Thymus (tissue), 11 donors: ENCODE measurements at regions not wholly inside any gene's neighbourhood (a gene's known extent, or its start where the extent isn't known, plus 50 kb on each side); places are given as distances from the start of the nearest gene placed in this dataset.
"Not testable (repeated sequence)": the region's sequence is repeated elsewhere in the genome, so short reads cannot be mapped to it uniquely, and the experiment has no call there.

Source experiments
- DNase-seq, 9 donors: peaks; one replicate each; pipeline ENCODE4 v3.0.0-alpha.2; 2013; ENCODE audit warnings: low spot score in 9 of 9, low read depth in 6 of 9, missing footprints in 1 of 9
- H3K27ac ChIP-seq, 2 donors: one replicate each; pipeline ENCODE4 v1.5.1; 2013; ENCODE audit warnings: control low read depth in 1 of 2, low read depth in 1 of 2, low read length in 1 of 2, mild to moderate bottlenecking in 1 of 2, moderate library complexity in 1 of 2
- H3K27me3 ChIP-seq, 2 donors: one replicate each; pipeline ENCODE4 v1.5.1; 2013; ENCODE audit warnings: low read length in 1 of 2; ENCODE audit not compliant: control insufficient read depth in 2 of 2, insufficient read depth in 1 of 2
- H3K36me3 ChIP-seq, 2 donors: one replicate each; pipeline ENCODE4 v1.5.1; 2013; ENCODE audit warnings: low read length in 1 of 2, mild to moderate bottlenecking in 1 of 2, moderate library complexity in 1 of 2; ENCODE audit not compliant: control insufficient read depth in 2 of 2, insufficient read depth in 2 of 2
- H3K4me1 ChIP-seq, 2 donors: one replicate each; pipeline ENCODE4 v1.5.1; 2013; ENCODE audit warnings: low read length in 2 of 2; ENCODE audit not compliant: control insufficient read depth in 2 of 2, insufficient read depth in 2 of 2
- H3K4me3 ChIP-seq, 2 donors: one replicate each; pipeline ENCODE4 v1.5.1; 2013; ENCODE audit warnings: low read length in 2 of 2, control low read depth in 1 of 2, mild to moderate bottlenecking in 1 of 2
- H3K9me3 ChIP-seq, 2 donors: one replicate each; pipeline ENCODE4 v1.5.1; 2013; ENCODE audit warnings: low read length in 1 of 2, mild to moderate bottlenecking in 1 of 2; ENCODE audit not compliant: control insufficient read depth in 2 of 2, insufficient read depth in 1 of 2
- WGBS: extraction: QIAGEN DNeasy Blood & Tissue Kit; methylation state at CpG from one replicate; pipeline ENCODE4 v1.1.7; 2013; 5-methylcytosine and 5-hydroxymethylcytosine counted together
- donor health status: healthy.

- H3K36me3 ChIP-seq, H3K27ac ChIP-seq, H3K27me3 ChIP-seq, H3K9me3 ChIP-seq, DNase-seq, H3K4me1 ChIP-seq, H3K4me3 ChIP-seq: not testable (repeated sequence)
- WGBS, result 89% methylated on average over 5 of the region's 5 CpGs
Measured at GRCh38 chr2:155880382-155880781, 452.1 kb downstream of the NR4A2 start.

GRCh38 chr2:155879900-155880299 is 452.6 kb downstream of the NR4A2 start:
- not testable (repeated sequence) for H3K4me1 ChIP-seq, DNase-seq, H3K27me3 ChIP-seq, H3K36me3 ChIP-seq, H3K4me3 ChIP-seq, H3K27ac ChIP-seq
- 88% methylated on average over 5 of the region's 5 CpGs for WGBS
- peaks cover 0 to 13% of the 10 kb centered on the region in 2 donors for H3K9me3 ChIP-seq

- Histone ChIP-seq H3K4me1 (no peaks in the 10 kb centered on the region), H3K4me3 (no peak overlapping the region), H3K27me3 (no peaks in the 10 kb centered on the region), H3K36me3 (no peaks in the 10 kb centered on the region), H3K9me3 (peaks cover 0 to 15% of the 10 kb centered on the region in 2 donors), H3K27ac (no peak overlapping the region)
- 99% methylated on average over 3 of the region's 3 CpGs for WGBS
- DNase-seq, result no peak
Measured at GRCh38 chr2:155872396-155872795, 460.1 kb downstream of the NR4A2 start.

DNA sequence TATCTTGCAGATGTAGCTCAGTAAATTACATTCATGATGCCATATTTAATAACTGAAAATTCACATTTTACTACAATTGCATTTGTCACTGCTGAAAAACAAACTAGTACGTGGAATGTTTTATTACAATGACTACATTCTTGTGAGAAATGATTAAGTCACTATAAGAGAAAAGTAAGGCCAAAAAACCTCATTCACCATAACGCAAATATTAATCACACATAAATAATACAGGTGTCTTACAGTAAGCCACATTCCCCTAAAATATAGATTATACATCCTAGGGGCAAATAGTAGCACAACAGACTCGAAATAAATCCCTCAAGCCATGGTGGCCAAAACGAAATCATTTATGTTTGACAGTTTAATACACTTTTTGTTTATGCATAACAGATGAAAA is 460.6 kb downstream of the NR4A2 start:
- no peak for DNase-seq
- Histone ChIP-seq H3K9me3 (peaks cover 0 to 15% of the 10 kb centered on the region in 2 donors), H3K36me3 (no peaks in the 10 kb centered on the region), H3K27ac (no peak overlapping the region), H3K4me3 (no peak overlapping the region), H3K4me1 (no peaks in the 10 kb centered on the region), H3K27me3 (no peaks in the 10 kb centered on the region)
- WGBS, result 86% methylated on average over 4 of the region's 4 CpGs

DNA sequence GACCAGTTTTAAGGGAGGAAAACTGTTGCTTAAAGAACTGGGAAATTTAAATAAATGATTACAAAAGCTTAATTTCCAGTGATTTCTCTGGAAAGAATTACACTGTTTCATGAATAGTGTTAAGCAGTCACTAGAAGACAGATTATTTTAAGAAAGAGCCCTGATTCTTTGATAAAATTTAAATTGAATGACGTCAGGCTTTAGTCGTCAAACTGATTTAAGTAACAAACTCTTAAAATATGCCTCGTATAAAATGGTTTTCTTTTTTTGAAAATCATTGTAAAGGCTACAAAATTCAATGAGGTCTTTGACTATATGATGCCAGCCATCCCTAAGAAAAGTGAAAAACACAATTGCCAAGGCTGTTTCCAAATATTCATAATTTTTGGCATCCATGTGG is 465.0 kb downstream of the NR4A2 start:
- Histone ChIP-seq H3K4me1 (no peaks in the 10 kb centered on the region), H3K4me3 (no peak overlapping the region), H3K27me3 (no peaks in the 10 kb centered on the region), H3K9me3 (no peaks in the 10 kb centered on the region), H3K27ac (no peak overlapping the region), H3K36me3 (no peaks in the 10 kb centered on the region)
- no peak for DNase-seq
- WGBS, result 92% methylated on average over 3 of the region's 3 CpGs

DNA sequence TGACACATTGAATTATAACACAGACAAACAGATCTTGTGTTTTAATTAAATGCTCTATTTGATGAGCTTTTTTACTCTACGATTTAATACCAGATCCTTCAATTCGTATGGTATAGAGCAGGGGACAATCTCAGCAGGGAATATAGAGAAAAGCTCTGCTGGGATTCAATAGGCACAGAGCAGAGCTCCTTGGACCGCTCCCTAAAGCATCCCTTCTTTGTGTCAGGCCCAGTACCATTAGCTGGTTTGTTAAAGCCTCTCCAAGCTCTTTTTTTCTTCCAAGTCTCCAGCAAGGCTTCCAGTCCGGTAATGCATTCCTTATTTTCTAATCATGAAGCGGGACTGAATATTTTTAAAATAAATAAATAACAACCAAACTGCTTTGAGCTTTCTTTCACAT is 466.0 kb downstream of the NR4A2 start:
- no peak for DNase-seq
- no peaks in the 10 kb centered on the region for H3K9me3 ChIP-seq
- WGBS, result 87% methylated on average over 5 of the region's 5 CpGs
- H3K36me3 ChIP-seq, result no peaks in the 10 kb centered on the region
- no peaks in the 10 kb centered on the region for H3K27me3 ChIP-seq
- no peaks in the 10 kb centered on the region for H3K4me1 ChIP-seq
- no peak overlapping the region for H3K27ac ChIP-seq
- H3K4me3 ChIP-seq, result no peak overlapping the region

GRCh38 chr2:155852156-155852555 is 480.4 kb downstream of the NR4A2 start:
- Histone ChIP-seq H3K4me3 (no peak overlapping the region), H3K36me3 (no peaks in the 10 kb centered on the region), H3K4me1 (no peaks in the 10 kb centered on the region), H3K27ac (no peak overlapping the region), H3K27me3 (no peaks in the 10 kb centered on the region), H3K9me3 (no peaks in the 10 kb centered on the region)
- WGBS, result 93% methylated on average over 1 of the region's 1 CpG
- no peak for DNase-seq

DNA sequence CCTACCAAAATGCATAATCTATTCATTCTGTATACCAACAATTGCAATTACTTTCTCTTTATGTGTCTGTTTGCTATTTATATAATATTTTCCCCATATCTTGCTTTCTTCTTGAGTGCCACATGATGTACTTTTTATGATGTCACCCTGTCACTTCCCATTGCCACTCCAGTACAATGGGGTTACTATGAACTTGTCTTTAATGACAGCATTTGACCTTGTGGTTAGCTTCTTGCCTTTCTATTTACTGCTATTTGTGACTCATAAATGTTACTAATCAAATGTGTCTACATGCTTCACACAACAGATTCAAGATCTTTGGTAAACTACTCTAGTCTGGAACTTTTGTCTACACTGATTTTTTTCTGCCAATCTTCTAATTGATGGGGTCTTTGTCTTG is 486.3 kb downstream of the NR4A2 start:
- no peaks in the 10 kb centered on the region for H3K27me3 ChIP-seq
- H3K4me3 ChIP-seq, result no peak overlapping the region
- no peak for DNase-seq
- H3K27ac ChIP-seq, result no peak overlapping the region
- no peaks in the 10 kb centered on the region for H3K36me3 ChIP-seq
- H3K9me3 ChIP-seq, result no peaks in the 10 kb centered on the region
- no peaks in the 10 kb centered on the region for H3K4me1 ChIP-seq

GRCh38 chr2:155844461-155844860 is 488.1 kb downstream of the NR4A2 start:
- Histone ChIP-seq H3K4me3 (no peak overlapping the region), H3K4me1 (no peaks in the 10 kb centered on the region), H3K27ac (no peak overlapping the region), H3K36me3 (no peaks in the 10 kb centered on the region), H3K27me3 (no peaks in the 10 kb centered on the region), H3K9me3 (no peaks in the 10 kb centered on the region)
- DNase-seq, result no peak
- WGBS, result 96% methylated on average over 2 of the region's 2 CpGs

GRCh38 chr2:155842103-155842502 is 490.4 kb downstream of the NR4A2 start:
- WGBS, result 74% methylated on average over 6 of the region's 6 CpGs
- Histone ChIP-seq H3K27ac (no peak overlapping the region), H3K36me3 (no peaks in the 10 kb centered on the region), H3K4me1 (no peaks in the 10 kb centered on the region), H3K27me3 (no peaks in the 10 kb centered on the region), H3K4me3 (no peak overlapping the region), H3K9me3 (no peaks in the 10 kb centered on the region)
- DNase-seq, result no peak
